A549 (cell line): ENCODE measurements at regions not wholly inside any gene's neighbourhood (a gene's known extent, or its start where the extent isn't known, plus 50 kb on each side); places are given as distances from the start of the nearest gene placed in this dataset.

Experiments used
- ATAC-seq, 2 experiments: fragments of 200-7000 bp in 1 of 2; fragments of >200 bp in 1 of 2; cut with Nextera tagmentation in 1 of 2; cut with Tn5 transposase in 1 of 2; 3 replicates each; pipeline versions ENCODE4 v1.8.0 to v1.9.1; 2018 to 2020; ENCODE audit warnings: mild to moderate bottlenecking in 1 of 2, moderate library complexity in 1 of 2
- CTCF ChIA-PET: fragments of 300-600 bp; sonication (Branson Sonifier 250); formaldehyde crosslinking; extraction: SDS; loops from one replicate; lab custom pipeline; 2021; ENCODE audit warnings: antibody characterized with exemption, inconsistent platforms; lab: Yijun Ruan, JAX
- POLR2A ChIA-PET: fragments of 350-600 bp; formaldehyde crosslinking; extraction: SDS; loops from one replicate; lab custom pipeline; 2021; ENCODE audit warnings: antibody characterized with exemption, inconsistent platforms; lab: Yijun Ruan, JAX
- DNase-seq, 2 experiments: peaks; one replicate each; pipeline versions ENCODE4 v3.0.0 to v3.0.0-alpha.2; 2011 to 2016; ENCODE audit warnings: low read depth in 1 of 2, low spot score in 1 of 2
- FAIRE-seq: peaks from 2 replicates; lab custom pipeline; 2011; peaks lifted over from hg19 to GRCh38; lab: Jason Lieb, UNC
- H3K27ac ChIP-seq, 2 experiments: fragments of >200 bp; sonication (Bioruptor Twin); formaldehyde crosslinking; 3 replicates each; pipeline ENCODE4 v1.5.1; 2016 to 2017
- H3K4me1 ChIP-seq: fragments of >200 bp; sonication (Bioruptor Twin); formaldehyde crosslinking; 3 replicates; pipeline ENCODE4 v1.6.1; 2016
- H3K4me2 ChIP-seq: fragments of >200 bp; sonication (Bioruptor Twin); formaldehyde crosslinking; 3 replicates; pipeline ENCODE4 v1.6.1; 2016
- H3K4me3 ChIP-seq: fragments of >200 bp; sonication (Bioruptor Twin); formaldehyde crosslinking; 3 replicates; pipeline ENCODE4 v1.5.1; 2016
- H3K9me3 ChIP-seq: fragments of >200 bp; sonication (Bioruptor Twin); formaldehyde crosslinking; 3 replicates; pipeline ENCODE4 v1.6.1; 2016
- CEBPB ChIP-seq, 2 experiments: fragments of >200 bp in 1 of 2; sonication (Bioruptor Twin) in 1 of 2; formaldehyde crosslinking in 1 of 2; IDR thresholded peaks; 2 replicates each; pipeline ENCODE4 v1.6.1; 2012 to 2016
- CHD2 ChIP-seq: fragments of 150-350 bp; IDR thresholded peaks from 2 replicates; pipeline ENCODE4 v1.6.1; 2014; ENCODE audit warnings: low read length; ENCODE audit not compliant: partially characterized antibody
- CHD4 ChIP-seq: fragments of 200-600 bp; sonication (generic); IDR thresholded peaks from 2 replicates; pipeline ENCODE4 v1.6.1; 2016; ENCODE audit warnings: antibody characterized with exemption, mild to moderate bottlenecking, borderline replicate concordance
- EP300 ChIP-seq, 2 experiments: fragments of >200 bp; sonication (Bioruptor Twin); formaldehyde crosslinking; IDR thresholded peaks; 2 replicates in 1 of 2; 3 replicates in 1 of 2; pipeline ENCODE4 v1.6.1; 2016 to 2017
- ESRRA ChIP-seq: fragments of 150-350 bp; IDR thresholded peaks from 2 replicates; pipeline ENCODE4 v1.6.1; 2014; ENCODE audit warnings: mild to moderate bottlenecking, low read length, borderline replicate concordance
- FOSL2 ChIP-seq, 2 experiments: fragments of 450-650 bp in 1 of 2; fragments of >200 bp in 1 of 2; sonication (Bioruptor Twin) in 1 of 2; formaldehyde crosslinking; IDR thresholded peaks; 2 replicates each; pipeline versions ENCODE4 v1.5.0 to v1.6.1; 2016 to 2020; ENCODE audit warnings: mild to moderate bottlenecking in 1 of 2, moderate library complexity in 1 of 2
- JUNB ChIP-seq: fragments of >200 bp; sonication (Bioruptor Twin); formaldehyde crosslinking; IDR thresholded peaks from 2 replicates; pipeline ENCODE4 v1.6.1; 2016
- KDM5A ChIP-seq: fragments of 200-600 bp; sonication (generic); IDR thresholded peaks from 2 replicates; pipeline ENCODE4 v1.6.1; 2016; ENCODE audit warnings: antibody characterized with exemption, mild to moderate bottlenecking
- MAZ ChIP-seq: fragments of 150-350 bp; IDR thresholded peaks from 2 replicates; pipeline ENCODE4 v1.6.1; 2014; ENCODE audit warnings: antibody characterized with exemption, low read depth, low read length, borderline replicate concordance
- NPAS2 ChIP-seq: fragments of 250-450 bp; sonication (Bioruptor Pico); IDR thresholded peaks from 2 replicates; pipeline ENCODE4 v1.8.0; 2022; ENCODE audit warnings: mild to moderate bottlenecking, moderate library complexity, borderline replicate concordance
- RCOR1 ChIP-seq: fragments of 150-350 bp; IDR thresholded peaks from 2 replicates; pipeline ENCODE4 v1.6.1; 2014; ENCODE audit warnings: antibody characterized with exemption, low read length, low read depth
- RFX5 ChIP-seq: fragments of 450-650 bp; IDR thresholded peaks from 2 replicates; pipeline ENCODE4 v1.7.1; 2014; ENCODE audit warnings: antibody characterized with exemption, mild to moderate bottlenecking, moderate library complexity
- SREBF2 ChIP-seq: fragments of 450-650 bp; IDR thresholded peaks from 2 replicates; pipeline ENCODE4 v1.6.1; 2014; ENCODE audit warnings: mild to moderate bottlenecking, moderate library complexity
- TFCP2L1 ChIP-seq: fragments of 250-450 bp; sonication (Bioruptor Pico); IDR thresholded peaks from 2 replicates; pipeline ENCODE4 v1.5.0; 2021; ENCODE audit warnings: mild to moderate bottlenecking
- ZC3H11A ChIP-seq: fragments of 450-650 bp; IDR thresholded peaks from 2 replicates; pipeline ENCODE4 v1.6.1; 2014; ENCODE audit warnings: antibody characterized with exemption, mild to moderate bottlenecking
- ZFP36 ChIP-seq: fragments of 450-650 bp; IDR thresholded peaks from 2 replicates; pipeline ENCODE4 v1.6.1; 2014; ENCODE audit warnings: borderline replicate concordance; ENCODE audit not compliant: partially characterized antibody
- WGBS: methylation state at CpG from one replicate; pipeline ENCODE4 v1.1.6; 2017; ENCODE audit errors: missing lambda C conversion rate; 5-methylcytosine and 5-hydroxymethylcytosine counted together
- TF ChIP-seq, protein P1 (sequence below): fragments of 200-600 bp; sonication (generic); IDR thresholded peaks from 2 replicates; pipeline ENCODE4 v1.6.1; 2016; ENCODE audit warnings: antibody characterized with exemption, mild to moderate bottlenecking, moderate library complexity
- TF ChIP-seq, protein P2 (sequence below): fragments of 150-350 bp; IDR thresholded peaks from 2 replicates; pipeline ENCODE4 v1.6.1; 2014; ENCODE audit warnings: low read depth, mild to moderate bottlenecking, low read length
- TF ChIP-seq, protein P3 (sequence below): IDR thresholded peaks from 2 replicates; pipeline ENCODE4 v1.6.1; 2012
- TF ChIP-seq, protein P4 (sequence below): fragments of 250-450 bp; sonication (Bioruptor Pico); IDR thresholded peaks from 2 replicates; pipeline ENCODE4 v1.5.0; 2020; ENCODE audit warnings: low read depth, mild to moderate bottlenecking, moderate library complexity

DNA sequence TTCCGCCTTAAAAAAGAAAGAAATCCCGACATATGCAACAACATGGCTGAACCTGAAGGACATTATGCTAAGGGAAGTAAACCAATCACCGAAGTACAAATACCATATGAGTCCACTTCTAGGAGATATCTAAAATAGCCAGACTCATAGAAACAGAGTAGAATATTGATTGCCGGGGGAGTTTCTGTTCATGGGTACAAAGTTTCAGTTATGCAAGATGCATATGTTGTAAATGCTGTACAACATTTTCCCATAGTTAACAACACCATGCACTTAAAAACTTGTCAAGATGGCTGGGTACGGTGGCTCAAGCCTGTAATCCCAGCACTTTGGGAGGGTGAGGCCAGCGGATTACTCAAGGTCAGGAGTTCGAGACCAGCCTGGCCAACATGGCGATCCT, 251.5 kb upstream of the EEF2KMT start:
- Histone ChIP-seq H3K27ac (no peak overlapping the region), H3K4me1 (no peaks in the 10 kb centered on the region), H3K9me3 (no peaks in the 10 kb centered on the region), H3K4me3 (no peak overlapping the region), H3K4me2 (no peak overlapping the region)
- 21% methylated on average over 8 of the region's 8 CpGs for WGBS
- TF ChIP-seq EP300 (IDR thresholded peaks at IDR 0.05) (no peak), JUNB (no peak), FOSL2 (IDR thresholded peaks at IDR 0.05) (no peak), FOSL2 (CRISPR knock-in tag; IDR thresholded peaks at IDR 0.05) (no peak), KDM5A (no peak), ZFP36 (no peak), MAZ (no peak), RCOR1 (no peak), CHD4 (no peak), ESRRA (no peak), CEBPB (IDR thresholded peaks at IDR 0.05) (no peak), RFX5 (no peak), ZC3H11A (no peak), SREBF2 (no peak), CHD2 (no peak)
- TF ChIP-seq, protein P1, sequence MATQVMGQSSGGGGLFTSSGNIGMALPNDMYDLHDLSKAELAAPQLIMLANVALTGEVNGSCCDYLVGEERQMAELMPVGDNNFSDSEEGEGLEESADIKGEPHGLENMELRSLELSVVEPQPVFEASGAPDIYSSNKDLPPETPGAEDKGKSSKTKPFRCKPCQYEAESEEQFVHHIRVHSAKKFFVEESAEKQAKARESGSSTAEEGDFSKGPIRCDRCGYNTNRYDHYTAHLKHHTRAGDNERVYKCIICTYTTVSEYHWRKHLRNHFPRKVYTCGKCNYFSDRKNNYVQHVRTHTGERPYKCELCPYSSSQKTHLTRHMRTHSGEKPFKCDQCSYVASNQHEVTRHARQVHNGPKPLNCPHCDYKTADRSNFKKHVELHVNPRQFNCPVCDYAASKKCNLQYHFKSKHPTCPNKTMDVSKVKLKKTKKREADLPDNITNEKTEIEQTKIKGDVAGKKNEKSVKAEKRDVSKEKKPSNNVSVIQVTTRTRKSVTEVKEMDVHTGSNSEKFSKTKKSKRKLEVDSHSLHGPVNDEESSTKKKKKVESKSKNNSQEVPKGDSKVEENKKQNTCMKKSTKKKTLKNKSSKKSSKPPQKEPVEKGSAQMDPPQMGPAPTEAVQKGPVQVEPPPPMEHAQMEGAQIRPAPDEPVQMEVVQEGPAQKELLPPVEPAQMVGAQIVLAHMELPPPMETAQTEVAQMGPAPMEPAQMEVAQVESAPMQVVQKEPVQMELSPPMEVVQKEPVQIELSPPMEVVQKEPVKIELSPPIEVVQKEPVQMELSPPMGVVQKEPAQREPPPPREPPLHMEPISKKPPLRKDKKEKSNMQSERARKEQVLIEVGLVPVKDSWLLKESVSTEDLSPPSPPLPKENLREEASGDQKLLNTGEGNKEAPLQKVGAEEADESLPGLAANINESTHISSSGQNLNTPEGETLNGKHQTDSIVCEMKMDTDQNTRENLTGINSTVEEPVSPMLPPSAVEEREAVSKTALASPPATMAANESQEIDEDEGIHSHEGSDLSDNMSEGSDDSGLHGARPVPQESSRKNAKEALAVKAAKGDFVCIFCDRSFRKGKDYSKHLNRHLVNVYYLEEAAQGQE = no peak
- TF ChIP-seq, protein P2, sequence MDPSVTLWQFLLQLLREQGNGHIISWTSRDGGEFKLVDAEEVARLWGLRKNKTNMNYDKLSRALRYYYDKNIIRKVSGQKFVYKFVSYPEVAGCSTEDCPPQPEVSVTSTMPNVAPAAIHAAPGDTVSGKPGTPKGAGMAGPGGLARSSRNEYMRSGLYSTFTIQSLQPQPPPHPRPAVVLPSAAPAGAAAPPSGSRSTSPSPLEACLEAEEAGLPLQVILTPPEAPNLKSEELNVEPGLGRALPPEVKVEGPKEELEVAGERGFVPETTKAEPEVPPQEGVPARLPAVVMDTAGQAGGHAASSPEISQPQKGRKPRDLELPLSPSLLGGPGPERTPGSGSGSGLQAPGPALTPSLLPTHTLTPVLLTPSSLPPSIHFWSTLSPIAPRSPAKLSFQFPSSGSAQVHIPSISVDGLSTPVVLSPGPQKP = no peak
- TF ChIP-seq, protein P3, sequence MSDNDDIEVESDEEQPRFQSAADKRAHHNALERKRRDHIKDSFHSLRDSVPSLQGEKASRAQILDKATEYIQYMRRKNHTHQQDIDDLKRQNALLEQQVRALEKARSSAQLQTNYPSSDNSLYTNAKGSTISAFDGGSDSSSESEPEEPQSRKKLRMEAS = no peak
- TF ChIP-seq, protein P4, sequence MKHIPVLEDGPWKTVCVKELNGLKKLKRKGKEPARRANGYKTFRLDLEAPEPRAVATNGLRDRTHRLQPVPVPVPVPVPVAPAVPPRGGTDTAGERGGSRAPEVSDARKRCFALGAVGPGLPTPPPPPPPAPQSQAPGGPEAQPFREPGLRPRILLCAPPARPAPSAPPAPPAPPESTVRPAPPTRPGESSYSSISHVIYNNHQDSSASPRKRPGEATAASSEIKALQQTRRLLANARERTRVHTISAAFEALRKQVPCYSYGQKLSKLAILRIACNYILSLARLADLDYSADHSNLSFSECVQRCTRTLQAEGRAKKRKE (CRISPR knock-in tag) = no peak
- DNase-seq = no peak
- ChIA-PET POLR2A (no interaction called here), CTCF (no interaction called here)
- no peak for FAIRE-seq
- ATAC-seq = no peak

DNA sequence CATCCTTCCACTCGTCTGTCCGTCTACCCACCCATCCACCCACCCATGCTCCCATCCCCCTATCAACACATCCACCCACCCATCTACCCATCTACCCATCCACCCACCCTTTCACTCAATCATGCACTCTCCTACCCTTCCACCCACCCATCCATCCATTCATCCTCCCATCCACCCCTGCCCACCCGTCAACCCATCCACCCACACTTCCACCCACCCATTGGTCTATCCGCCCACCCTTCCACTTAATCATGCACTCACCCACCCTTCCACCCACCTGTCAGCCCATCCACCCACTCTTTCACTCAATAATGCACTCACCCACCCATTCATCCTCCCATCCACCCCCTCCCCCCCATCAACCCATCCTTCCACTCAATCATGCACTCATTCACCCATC, 250.0 kb upstream of the EEF2KMT start:
- ChIA-PET CTCF (no interaction called here), POLR2A (no interaction called here)
- H3K9me3 ChIP-seq = no peaks in the 10 kb centered on the region
- 1% methylated on average over 3 of the region's 4 CpGs for WGBS
- no peak for TF ChIP-seq TFCP2L1 (CRISPR knock-in tag)
- TF ChIP-seq NPAS2 (CRISPR knock-in tag) = no peak
- H3K27ac ChIP-seq = no peak overlapping the region
- FAIRE-seq = no peak
- ATAC-seq = no peak
- H3K4me3 ChIP-seq = no peak overlapping the region
- no peaks in the 10 kb centered on the region for H3K4me1 ChIP-seq
- H3K4me2 ChIP-seq = no peak overlapping the region
- no peak for DNase-seq
